BE2C (cell line): ENCODE measurements at regions not wholly inside any gene's neighbourhood (a gene's known extent, or its start where the extent isn't known, plus 50 kb on each side); places are given as distances from the start of the nearest gene placed in this dataset.
"Not testable (repeated sequence)": the region's sequence is repeated elsewhere in the genome, so short reads cannot be mapped to it uniquely, and the experiment has no call there.

Experiments used
- DNase-seq: peaks from one replicate; pipeline ENCODE4 v3.0.0-alpha.2; 2020
- H3K27me3 ChIP-seq: fragments of 250-450 bp; sonication (Bioruptor Pico); 2 replicates; pipeline ENCODE4 v1.5.1; 2020; ENCODE audit warnings: mild to moderate bottlenecking
- H3K36me3 ChIP-seq: fragments of 250-450 bp; sonication (Bioruptor Pico); 2 replicates; pipeline ENCODE4 v1.5.1; 2020; ENCODE audit warnings: mild to moderate bottlenecking
- H3K4me1 ChIP-seq: fragments of 250-450 bp; sonication (Bioruptor Pico); 2 replicates; pipeline ENCODE4 v1.5.1; 2020
- H3K4me3 ChIP-seq: 2 replicates; pipeline ENCODE4 v1.5.1; 2011; ENCODE audit warnings: low read depth, low read length
- H3K9me3 ChIP-seq: fragments of 250-450 bp; sonication (Bioruptor Pico); 2 replicates; pipeline ENCODE4 v1.5.1; 2020
- TF ChIP-seq, protein P1 (sequence below): IDR thresholded peaks from 2 replicates; pipeline ENCODE4 v1.5.1; 2012; ENCODE audit warnings: mild to moderate bottlenecking, low read depth, low read length

DNA sequence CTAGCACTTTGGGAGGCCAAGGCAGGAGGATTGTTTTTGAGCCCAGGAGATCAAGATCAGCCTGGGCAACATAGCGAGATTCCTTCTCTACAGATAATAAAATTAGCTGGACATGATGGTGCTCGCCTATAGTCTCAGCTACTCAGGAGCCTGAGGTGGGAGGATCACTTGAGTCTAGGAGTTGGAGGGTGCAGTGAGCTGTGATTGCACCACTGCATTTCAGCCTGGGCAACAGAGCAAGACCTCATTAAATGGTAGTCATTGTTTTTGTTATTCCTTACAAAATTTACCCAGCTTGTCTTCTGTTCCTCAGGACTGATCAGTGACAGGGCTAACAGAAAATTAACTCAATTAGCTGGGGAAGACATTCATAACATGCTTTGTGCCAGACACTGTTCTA, 104.5 kb downstream of the NDFIP1 start:
- Histone ChIP-seq H3K4me3 (no peak overlapping the region), H3K9me3 (no peaks in the 10 kb centered on the region), H3K4me1 (0 out of 2 replicates have a peak, but pooled peaks cover 9% of the 10 kb centered on the region), H3K36me3 (no peaks in the 10 kb centered on the region), H3K27me3 (no peaks in the 10 kb centered on the region)
- TF ChIP-seq, protein P1, sequence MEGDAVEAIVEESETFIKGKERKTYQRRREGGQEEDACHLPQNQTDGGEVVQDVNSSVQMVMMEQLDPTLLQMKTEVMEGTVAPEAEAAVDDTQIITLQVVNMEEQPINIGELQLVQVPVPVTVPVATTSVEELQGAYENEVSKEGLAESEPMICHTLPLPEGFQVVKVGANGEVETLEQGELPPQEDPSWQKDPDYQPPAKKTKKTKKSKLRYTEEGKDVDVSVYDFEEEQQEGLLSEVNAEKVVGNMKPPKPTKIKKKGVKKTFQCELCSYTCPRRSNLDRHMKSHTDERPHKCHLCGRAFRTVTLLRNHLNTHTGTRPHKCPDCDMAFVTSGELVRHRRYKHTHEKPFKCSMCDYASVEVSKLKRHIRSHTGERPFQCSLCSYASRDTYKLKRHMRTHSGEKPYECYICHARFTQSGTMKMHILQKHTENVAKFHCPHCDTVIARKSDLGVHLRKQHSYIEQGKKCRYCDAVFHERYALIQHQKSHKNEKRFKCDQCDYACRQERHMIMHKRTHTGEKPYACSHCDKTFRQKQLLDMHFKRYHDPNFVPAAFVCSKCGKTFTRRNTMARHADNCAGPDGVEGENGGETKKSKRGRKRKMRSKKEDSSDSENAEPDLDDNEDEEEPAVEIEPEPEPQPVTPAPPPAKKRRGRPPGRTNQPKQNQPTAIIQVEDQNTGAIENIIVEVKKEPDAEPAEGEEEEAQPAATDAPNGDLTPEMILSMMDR, result no peak
- no peak for DNase-seq

DNA sequence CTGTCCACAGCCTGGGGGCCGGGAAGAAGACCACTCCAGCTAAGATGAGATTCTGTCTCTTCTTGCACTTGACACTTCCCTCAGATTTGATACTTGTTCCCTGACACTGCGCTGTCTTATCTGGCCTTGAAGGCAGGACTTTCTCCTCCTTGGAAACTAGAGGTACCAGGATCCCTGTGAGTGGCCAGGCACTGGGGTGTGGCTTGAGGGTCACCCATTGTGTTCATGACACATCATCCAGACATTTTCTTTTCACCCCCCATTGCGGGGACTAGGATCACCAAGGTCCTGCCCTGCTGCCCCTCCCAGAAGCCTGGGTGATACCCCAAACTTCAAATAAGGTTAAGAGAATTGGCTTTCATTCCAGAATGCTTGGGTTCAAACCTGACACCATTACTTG, 103.3 kb downstream of the NDFIP1 start:
- H3K27me3 ChIP-seq, result no peaks in the 10 kb centered on the region
- no peaks in the 10 kb centered on the region for H3K9me3 ChIP-seq
- H3K4me1 ChIP-seq, result 0 out of 2 replicates have a peak, but pooled peaks cover 1% of the 10 kb centered on the region
- no peak for DNase-seq
- TF ChIP-seq, protein P1, result no peak
- H3K4me3 ChIP-seq, result no peak overlapping the region
- no peaks in the 10 kb centered on the region for H3K36me3 ChIP-seq

DNA sequence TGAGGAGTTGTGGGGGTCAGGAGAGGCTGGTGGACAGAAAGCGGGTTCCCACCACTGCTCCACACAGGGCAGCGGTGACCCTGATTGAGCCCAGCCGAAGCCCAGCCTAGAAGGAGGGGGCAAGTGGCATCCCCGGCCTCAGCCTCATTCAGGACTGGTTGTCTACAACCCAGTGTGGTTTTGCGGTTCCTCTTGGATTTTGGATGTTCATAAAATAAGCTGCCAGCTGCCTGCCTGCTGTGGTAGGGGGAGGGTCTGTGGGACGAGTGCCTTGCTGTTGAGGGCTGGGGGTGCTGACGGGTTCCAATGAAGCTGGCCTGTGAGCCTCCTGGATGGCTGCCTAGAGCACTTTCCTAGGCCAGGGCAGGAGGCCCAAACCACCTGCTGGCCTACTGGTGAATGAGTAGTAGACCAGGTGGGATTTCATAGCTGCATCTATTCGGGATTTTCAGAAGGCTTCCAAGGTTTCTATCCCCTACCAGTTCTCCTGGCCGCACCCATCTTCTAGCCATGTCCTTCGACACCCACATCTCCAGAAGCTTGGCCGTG, 102.4 kb downstream of the NDFIP1 start:
- no peaks in the 10 kb centered on the region for H3K27me3 ChIP-seq
- H3K36me3 ChIP-seq, result no peaks in the 10 kb centered on the region
- no peak for DNase-seq
- H3K9me3 ChIP-seq, result no peaks in the 10 kb centered on the region
- no peaks in the 10 kb centered on the region for H3K4me1 ChIP-seq
- no peak overlapping the region for H3K4me3 ChIP-seq
- TF ChIP-seq, protein P1, result no peak

DNA sequence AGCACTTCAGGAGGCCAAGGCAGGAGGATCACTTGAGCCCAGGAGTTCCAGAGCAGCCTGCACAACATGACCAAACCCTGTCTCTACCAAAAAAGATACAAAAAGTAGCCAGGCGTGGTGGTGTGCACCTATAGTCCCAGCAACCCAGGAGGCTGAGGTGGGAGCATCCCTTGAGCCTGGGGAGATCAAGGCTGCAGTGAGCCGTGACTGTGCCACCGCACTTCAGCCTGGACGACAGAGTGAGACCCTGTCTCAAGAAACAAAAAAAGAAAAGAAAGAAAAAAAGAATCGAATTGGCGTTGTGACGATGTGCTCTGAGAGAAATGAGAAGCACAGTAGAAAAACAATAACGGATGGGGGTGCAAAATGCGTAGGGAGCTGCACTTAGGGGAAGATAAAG, 101.4 kb downstream of the NDFIP1 start:
- no peaks in the 10 kb centered on the region for H3K36me3 ChIP-seq
- TF ChIP-seq, protein P1, result no peak
- no peak overlapping the region for H3K4me3 ChIP-seq
- no peaks in the 10 kb centered on the region for H3K9me3 ChIP-seq
- H3K4me1 ChIP-seq, result no peaks in the 10 kb centered on the region
- DNase-seq, result no peak
- no peaks in the 10 kb centered on the region for H3K27me3 ChIP-seq

DNA sequence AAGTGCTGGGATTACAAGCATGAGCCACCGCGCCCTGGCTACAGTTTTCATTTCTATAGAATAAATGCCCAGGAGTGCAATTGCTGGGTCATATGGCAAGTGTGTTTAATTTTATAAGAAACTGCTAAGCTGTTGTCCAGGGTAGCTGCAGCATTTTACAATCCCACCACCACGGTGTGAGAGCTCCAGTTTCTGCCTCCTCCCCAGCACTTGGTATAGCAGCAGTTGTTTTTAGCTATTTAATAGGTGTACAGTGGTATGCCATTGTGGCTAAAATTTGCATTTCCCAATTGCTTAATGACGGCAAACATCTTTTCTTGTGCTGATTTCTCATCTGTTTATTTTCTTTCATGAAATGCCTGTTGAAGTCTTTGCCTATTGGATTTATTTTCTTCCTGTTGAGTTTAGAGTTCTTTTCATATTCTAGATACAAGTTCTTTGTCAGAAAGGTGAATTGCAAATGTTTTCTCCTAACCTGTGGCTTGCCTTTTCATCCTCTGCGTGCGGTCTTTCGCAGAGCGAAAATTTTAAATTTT, 100.3 kb downstream of the NDFIP1 start:
- H3K4me3 ChIP-seq, result no peak overlapping the region
- H3K27me3 ChIP-seq, result no peaks in the 10 kb centered on the region
- H3K36me3 ChIP-seq, result no peaks in the 10 kb centered on the region
- DNase-seq, result no peak
- H3K4me1 ChIP-seq, result no peaks in the 10 kb centered on the region
- TF ChIP-seq, protein P1, result no peak
- H3K9me3 ChIP-seq, result no peaks in the 10 kb centered on the region

DNA sequence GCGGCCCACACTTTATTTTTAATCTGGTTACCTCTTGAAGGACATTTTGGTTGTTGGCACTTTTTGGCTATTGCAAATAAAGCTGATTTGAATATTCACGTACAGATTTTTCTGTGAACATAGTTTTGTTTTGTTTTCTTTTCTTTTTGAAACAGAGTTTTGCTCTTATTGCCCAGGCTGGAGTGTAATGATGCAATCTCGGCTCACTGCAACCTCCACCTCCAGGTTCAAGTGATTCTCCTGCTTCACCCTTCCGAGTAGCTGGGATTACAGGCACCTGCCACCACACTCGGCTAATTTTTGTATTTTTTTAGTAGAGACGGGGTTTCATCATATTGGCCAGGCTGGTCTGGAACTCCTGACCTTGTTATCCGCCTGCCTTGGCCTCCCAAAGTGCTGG, 99.7 kb downstream of the NDFIP1 start:
- not testable (repeated sequence) for H3K36me3 ChIP-seq, H3K4me1 ChIP-seq, H3K4me3 ChIP-seq

More for the DNA sequence above, 99.7 kb downstream of the NDFIP1 start:
- H3K9me3 ChIP-seq, H3K27me3 ChIP-seq, DNase-seq: not testable (repeated sequence)
